ENCODE measurements at regions not wholly inside any gene's neighbourhood (a gene's known extent, or its start where the extent isn't known, plus 50 kb on each side); places are given as distances from the start of the nearest gene placed in this dataset.

GRCh38 chr2:120971866-120972265 is 236.2 kb downstream of the GLI2 start:
- Histone ChIP-seq H3K27ac (ENCODE audit: low read length in 2 of 2) (no peak overlapping the region), H3K4me2 (replicated peaks; ENCODE audit: low read depth, low read length, poor library complexity, severe bottlenecking) (no peak overlapping the region), H4K20me1 (ENCODE audit: control insufficient read depth, insufficient read depth, low read length, poor library complexity, severe bottlenecking) (no peaks in the 10 kb centered on the region), H3K9ac (ENCODE audit: low read length) (no peak overlapping the region), H3K4me1 (ENCODE audit: control insufficient read depth in 2 of 2, insufficient read depth in 2 of 2, low read length in 2 of 2) (no peaks in the 10 kb centered on the region), H2AFZ (ENCODE audit: insufficient read depth, low read depth, low read length, poor library complexity, severe bottlenecking) (no peak overlapping the region), H3K9me3 (ENCODE audit: control extremely low read depth in 1 of 3, control insufficient read depth in 2 of 3, insufficient read depth in 1 of 3, low read length in 2 of 3) (peaks cover 0 to 16% (median 0%) of the 10 kb centered on the region in 3 donors), H3K36me3 (replicated peaks in 1 of 2; ENCODE audit: control extremely low read depth in 1 of 2, control insufficient read depth in 1 of 2, extremely low read depth in 1 of 2, insufficient read depth in 2 of 2, low read length in 1 of 2) (no peaks in the 10 kb centered on the region), H3K27me3 (replicated peaks in 1 of 4; ENCODE audit: control extremely low read depth in 1 of 4, control insufficient read depth in 3 of 4, insufficient read depth in 4 of 4, low read length in 3 of 4) (no peaks in the 10 kb centered on the region), H3K79me2 (ENCODE audit: control insufficient read depth, insufficient read depth, low read length) (no peaks in the 10 kb centered on the region), H3K4me3 (ENCODE audit: control extremely low read depth in 1 of 5, extremely low read depth in 1 of 5, insufficient read depth in 1 of 5, low read depth in 2 of 5, low read length in 4 of 5) (no peak overlapping the region)
- intact Hi-C loops (cut with micrococcal nuclease), result no loop called here
- Mint-ChIP-seq H3K4me3 (no peak overlapping the region), H3K4me1 (no peaks in the 10 kb centered on the region), H3K27me3 (no peaks in the 10 kb centered on the region), H3K27ac (no peak overlapping the region), H3K9me3 (ENCODE audit: insufficient read depth) (no peaks in the 10 kb centered on the region)
- DNase-seq (no peak), ATAC-seq (ENCODE audit: low read depth) (no peak)
- ChIA-PET CTCF (no interaction called here), POLR2A (no interaction called here)
- WGBS (ENCODE audit: insufficient coverage), result 96% methylated on average over 11 of the region's 12 CpGs
- TF ChIP-seq EZH2 (IDR thresholded peaks at IDR 0.05; ENCODE audit: borderline replicate concordance, insufficient read depth, low read depth, low read length, poor library complexity, severe bottlenecking) (no peak), CTCF (IDR thresholded peaks at IDR 0.05) (no peak)

- H3K27ac Mint-ChIP-seq, result no peak overlapping the region
- Histone ChIP-seq H3K27me3 (replicated peaks in 1 of 4; ENCODE audit: control extremely low read depth in 1 of 4, control insufficient read depth in 3 of 4, insufficient read depth in 4 of 4, low read length in 3 of 4) (no peaks in the 10 kb centered on the region), H3K4me1 (ENCODE audit: control insufficient read depth in 2 of 2, insufficient read depth in 2 of 2, low read length in 2 of 2) (no peaks in the 10 kb centered on the region), H3K79me2 (ENCODE audit: control insufficient read depth, insufficient read depth, low read length) (no peaks in the 10 kb centered on the region), H3K9ac (ENCODE audit: low read length) (no peak overlapping the region), H3K4me2 (replicated peaks; ENCODE audit: low read depth, low read length, poor library complexity, severe bottlenecking) (no peak overlapping the region), H4K20me1 (ENCODE audit: control insufficient read depth, insufficient read depth, low read length, poor library complexity, severe bottlenecking) (no peaks in the 10 kb centered on the region), H3K9me3 (ENCODE audit: control extremely low read depth in 1 of 3, control insufficient read depth in 2 of 3, insufficient read depth in 1 of 3, low read length in 2 of 3) (peaks cover 0 to 16% (median 0%) of the 10 kb centered on the region in 3 donors), H3K27ac (ENCODE audit: low read length in 2 of 2) (no peak overlapping the region), H3K36me3 (replicated peaks in 1 of 2; ENCODE audit: control extremely low read depth in 1 of 2, control insufficient read depth in 1 of 2, extremely low read depth in 1 of 2, insufficient read depth in 2 of 2, low read length in 1 of 2) (no peaks in the 10 kb centered on the region), H3K4me3 (ENCODE audit: control extremely low read depth in 1 of 5, extremely low read depth in 1 of 5, insufficient read depth in 1 of 5, low read depth in 2 of 5, low read length in 4 of 5) (no peak overlapping the region), H2AFZ (ENCODE audit: insufficient read depth, low read depth, low read length, poor library complexity, severe bottlenecking) (no peak overlapping the region)
- ATAC-seq (ENCODE audit: low read depth) (no peak), DNase-seq (no peak)
- H3K4me3 Mint-ChIP-seq, result no peak overlapping the region
- CTCF ChIA-PET, result no interaction called here
- intact Hi-C loops (cut with micrococcal nuclease), result no loop called here
- 97% methylated on average over 5 of the region's 6 CpGs for WGBS (ENCODE audit: insufficient coverage)
- H3K27me3 Mint-ChIP-seq, result no peaks in the 10 kb centered on the region
- POLR2A ChIA-PET, result no interaction called here
- TF ChIP-seq CTCF (IDR thresholded peaks at IDR 0.05) (no peak), EZH2 (IDR thresholded peaks at IDR 0.05; ENCODE audit: borderline replicate concordance, insufficient read depth, low read depth, low read length, poor library complexity, severe bottlenecking) (no peak)
- H3K4me1 Mint-ChIP-seq, result no peaks in the 10 kb centered on the region
- H3K9me3 Mint-ChIP-seq (ENCODE audit: insufficient read depth), result no peaks in the 10 kb centered on the region
Observed at GRCh38 chr2:120972286-120972685, 236.6 kb downstream of the GLI2 start.

Measured in B cell (primary cell).